ENCODE measurements at regions not wholly inside any gene's neighbourhood (a gene's known extent, or its start where the extent isn't known, plus 50 kb on each side); places are given as distances from the start of the nearest gene placed in this dataset.

- Histone ChIP-seq H3K9me2 (replicated peaks; ENCODE audit: low read length) (no peaks in the 10 kb centered on the region), H3F3A (ENCODE audit: low read length, unreplicated experiment) (no peaks in the 10 kb centered on the region), H3K36me3 (ENCODE audit: low read depth, low read length) (peaks cover 12% of the 10 kb centered on the region; the same call in 1 of the 2 replicates), H3K9me3 (ENCODE audit: low read length) (no peaks in the 10 kb centered on the region), H3K79me2 (ENCODE audit: low read length) (no peaks in the 10 kb centered on the region), H3K27ac (ENCODE audit: low read length) (no peak overlapping the region), H2AFZ (ENCODE audit: low read length) (no peak overlapping the region), H4K20me1 (ENCODE audit: low read length) (no peaks in the 10 kb centered on the region), H3K4me2 (ENCODE audit: low read length) (no peak overlapping the region), H3K9ac (ENCODE audit: low read length) (no peak overlapping the region), H3K4me1 (ENCODE audit: insufficient read depth, low read length) (peaks cover 7% of the 10 kb centered on the region; the same call in 1 of the 2 replicates), H3K4me3 (ENCODE audit: low read length) (no peak overlapping the region), H3K27me3 (ENCODE audit: low read length) (no peaks in the 10 kb centered on the region)
- ChIA-PET POLR2A (ENCODE audit: unreplicated experiment) (no interaction called here), CTCF (no interaction called here)
- DNase-seq = no peak
- no peak for ATAC-seq
- intact Hi-C loops (cut with micrococcal nuclease) = no loop called here
- no TSS peak for BruUV-seq (replicated peaks)
- TF ChIP-seq CTCF (conservative IDR thresholded peaks at IDR 0.05; ENCODE audit: low read depth, low read length) (no peak), EZH2 (IDR thresholded peaks at IDR 0.05; ENCODE audit: low read length, unreplicated experiment) (no peak), EZH2phosphoT487 (IDR thresholded peaks at IDR 0.05; ENCODE audit: borderline replicate concordance, low read length) (no peak)
Observed at GRCh38 chr11:28826807-28827206, 718.6 kb downstream of the METTL15 start.

GRCh38 chr11:28822576-28822975, 714.4 kb downstream of the METTL15 start:
- peak; percentile 29 for ATAC-seq
- CTCF ChIA-PET = no interaction called here

More at GRCh38 chr11:28822576-28822975, 714.4 kb downstream of the METTL15 start:
- no peaks in the 10 kb centered on the region for H3F3A ChIP-seq (ENCODE audit: low read length, unreplicated experiment)
- no peaks in the 10 kb centered on the region for H3K27me3 ChIP-seq (ENCODE audit: low read length)
- TF ChIP-seq EZH2phosphoT487 (IDR thresholded peaks at IDR 0.05; ENCODE audit: borderline replicate concordance, low read length) (no peak), CTCF (conservative IDR thresholded peaks at IDR 0.05; ENCODE audit: low read depth, low read length) (no peak), EZH2 (IDR thresholded peaks at IDR 0.05; ENCODE audit: low read length, unreplicated experiment) (no peak)
- intact Hi-C loops (cut with micrococcal nuclease) = no loop called here
- H2AFZ ChIP-seq (ENCODE audit: low read length) = no peak overlapping the region
- no TSS peak for BruUV-seq (replicated peaks)
- no peaks in the 10 kb centered on the region for H3K79me2 ChIP-seq (ENCODE audit: low read length)
- H3K9me2 ChIP-seq (replicated peaks; ENCODE audit: low read length) = no peaks in the 10 kb centered on the region
- no peaks in the 10 kb centered on the region for H4K20me1 ChIP-seq (ENCODE audit: low read length)
- POLR2A ChIA-PET (ENCODE audit: unreplicated experiment) = interaction anchor here (0.5 to 0.7 kb wide), 2 partner anchors 259 to 283 kb away, joined by 6 to 7 read pairs; no protein-coding TSS in a partner anchor
- peaks cover 7% of the 10 kb centered on the region; the same call in 1 of the 2 replicates for H3K4me1 ChIP-seq (ENCODE audit: insufficient read depth, low read length)
- H3K9ac ChIP-seq (ENCODE audit: low read length) = no peak overlapping the region
- H3K4me2 ChIP-seq (ENCODE audit: low read length) = no peak overlapping the region
- peaks cover 12% of the 10 kb centered on the region; the same call in 1 of the 2 replicates for H3K36me3 ChIP-seq (ENCODE audit: low read depth, low read length)
- H3K27ac ChIP-seq (ENCODE audit: low read length) = no peak overlapping the region
- H3K4me3 ChIP-seq (ENCODE audit: low read length) = no peak overlapping the region
- H3K9me3 ChIP-seq (ENCODE audit: low read length) = no peaks in the 10 kb centered on the region
- peak; percentile 16 for DNase-seq
